CD14-positive monocyte (primary cell): ENCODE measurements at regions not wholly inside any gene's neighbourhood (a gene's known extent, or its start where the extent isn't known, plus 50 kb on each side); places are given as distances from the start of the nearest gene placed in this dataset.

Source experiments
- DNase-seq, 3 donors: peaks; one replicate each; pipeline ENCODE4 v3.0.0-alpha.2; 2011 to 2022
- H2AFZ ChIP-seq: 2 replicates; pipeline ENCODE4 v1.6.0; 2012; ENCODE audit warnings: mild to moderate bottlenecking, low read depth, low read length, inconsistent platforms; ENCODE audit not compliant: insufficient read depth, poor library complexity, severe bottlenecking
- H3K27ac ChIP-seq, 2 donors: 1 replicate in 1 of 2; 2 replicates in 1 of 2; pipeline ENCODE4 v1.5.1; 2012 to 2013; ENCODE audit warnings: low read length in 2 of 2, control low read depth in 1 of 2, inconsistent platforms in 1 of 2, low read depth in 1 of 2, mild to moderate bottlenecking in 1 of 2
- H3K27me3 ChIP-seq, 2 donors: one replicate each; pipeline versions ENCODE4 v1.6.0 to v1.6.1; 2011 to 2013; ENCODE audit warnings: low read length in 2 of 2; ENCODE audit not compliant: control insufficient read depth in 2 of 2, insufficient read depth in 2 of 2
- H3K36me3 ChIP-seq, 2 donors: replicated peaks in 1 of 2; 1 replicate in 1 of 2; 2 replicates in 1 of 2; pipeline versions ENCODE4 v1.5.1 to v1.6.1; 2012 to 2013; ENCODE audit warnings: low read length in 2 of 2, control low read depth in 1 of 2, inconsistent platforms in 1 of 2, mild to moderate bottlenecking in 1 of 2; ENCODE audit not compliant: insufficient read depth in 2 of 2, control insufficient read depth in 1 of 2
- H3K4me1 ChIP-seq, 2 donors: 1 replicate in 1 of 2; 2 replicates in 1 of 2; pipeline versions ENCODE4 v1.5.1 to v1.6.1; 2012 to 2013; ENCODE audit warnings: low read length in 2 of 2, control low read depth in 1 of 2, inconsistent platforms in 1 of 2, mild to moderate bottlenecking in 1 of 2, moderate library complexity in 1 of 2; ENCODE audit not compliant: insufficient read depth in 2 of 2, control insufficient read depth in 1 of 2
- H3K4me2 ChIP-seq: replicated peaks from 2 replicates; pipeline ENCODE3; 2012; ENCODE audit warnings: low read length, moderate library complexity, mild to moderate bottlenecking; ENCODE audit not compliant: poor library complexity, severe bottlenecking; ENCODE audit errors: extremely low read depth
- H3K4me3 ChIP-seq, 3 experiments: fragments of 200-600 bp in 1 of 3; sonication (generic) in 1 of 3; replicated peaks in 1 of 3; 1 replicate in 2 of 3; 2 replicates in 1 of 3; pipeline ENCODE4 v1.5.1; 2011 to 2013; ENCODE audit warnings: low read length in 3 of 3, mild to moderate bottlenecking in 3 of 3, control low read depth in 2 of 3, low read depth in 2 of 3, inconsistent platforms in 1 of 3, moderate library complexity in 1 of 3
- H3K79me2 ChIP-seq: 2 replicates; pipeline ENCODE4 v1.6.0; 2012; ENCODE audit warnings: mild to moderate bottlenecking, control low read depth, inconsistent platforms, low read length, moderate library complexity; ENCODE audit not compliant: insufficient read depth
- H3K9ac ChIP-seq: 2 replicates; pipeline ENCODE4 v1.6.0; 2017; ENCODE audit warnings: low read length, mild to moderate bottlenecking; ENCODE audit not compliant: insufficient read depth, poor library complexity, severe bottlenecking
- H3K9me3 ChIP-seq, 2 donors: replicated peaks in 1 of 2; 1 replicate in 1 of 2; 2 replicates in 1 of 2; pipeline versions ENCODE4 v1.5.1 to v1.6.1; 2012 to 2013; ENCODE audit warnings: low read length in 2 of 2, control low read depth in 1 of 2; ENCODE audit not compliant: control insufficient read depth in 1 of 2, insufficient read depth in 1 of 2
- H4K20me1 ChIP-seq: 2 replicates; pipeline ENCODE4 v1.6.0; 2012; ENCODE audit warnings: mild to moderate bottlenecking, low read length, control low read depth, moderate library complexity; ENCODE audit not compliant: insufficient read depth
- H3K27ac Mint-ChIP-seq, 7 donors: one replicate each; pipeline ENCODE4 v1.8.0; 2020; ENCODE audit warnings: mild to moderate bottlenecking in 7 of 7, mixed read lengths in 7 of 7, moderate library complexity in 6 of 7, inconsistent platforms in 2 of 7
- H3K27me3 Mint-ChIP-seq, 3 donors: one replicate each; pipeline ENCODE4 v1.8.0; 2021 to 2022; ENCODE audit warnings: low read depth in 3 of 3, mild to moderate bottlenecking in 3 of 3, mixed read lengths in 3 of 3, moderate library complexity in 3 of 3, inconsistent platforms in 1 of 3
- H3K36me3 Mint-ChIP-seq, 2 donors: one replicate each; pipeline ENCODE4 v1.8.0; 2020; ENCODE audit warnings: mixed read lengths in 2 of 2, inconsistent platforms in 1 of 2, mild to moderate bottlenecking in 1 of 2
- H3K4me1 Mint-ChIP-seq: one replicate; pipeline ENCODE4 v1.8.0; 2020; ENCODE audit warnings: mild to moderate bottlenecking, mixed read lengths
- H3K4me3 Mint-ChIP-seq, 2 donors: one replicate each; pipeline ENCODE4 v1.8.0; 2020; ENCODE audit warnings: mild to moderate bottlenecking in 2 of 2, mixed read lengths in 2 of 2, moderate library complexity in 1 of 2
- H3K9me3 Mint-ChIP-seq, 7 donors: one replicate each; pipeline ENCODE4 v1.8.0; 2020 to 2022; ENCODE audit warnings: mixed read lengths in 7 of 7, mild to moderate bottlenecking in 6 of 7, moderate library complexity in 6 of 7, inconsistent platforms in 2 of 7
- CTCF ChIP-seq: fragments of 200-600 bp; IDR thresholded peaks from one replicate; pipeline ENCODE4 v1.8.0; 2022; ENCODE audit warnings: antibody characterized with exemption, mild to moderate bottlenecking
- WGBS: methylation state at CpG from one replicate; pipeline ENCODE4 v1.1.5; 2013; ENCODE audit warnings: missing lambda C conversion rate; ENCODE audit not compliant: insufficient coverage; 5-methylcytosine and 5-hydroxymethylcytosine counted together
- intact Hi-C, 2 donors: fragments of 100-400 bp; cut with micrococcal nuclease; formaldehyde crosslinking; loops; one replicate each; pipeline versions ENCODE4 v1.15.0 to v1.15.1; 2023

GRCh38 chr4:147103403-147103946 lies 157.8 kb upstream of the TTC29 start:
- intact Hi-C loops, result loop anchor here in 1 of 2 donors (10.0 kb wide), 1 partner anchor 759 kb away; no protein-coding TSS in a partner anchor
- Mint-ChIP-seq H3K9me3 (peaks cover 0 to 3% (median 0%) of the 10 kb centered on the region in 7 donors), H3K36me3 (no peaks in the 10 kb centered on the region), H3K4me3 (no peak overlapping the region), H3K27me3 (peaks cover 0 to 3% (median 1%) of the 10 kb centered on the region in 3 donors), H3K27ac (no peak overlapping the region), H3K4me1 (no peaks in the 10 kb centered on the region)
- H3K4me1 ChIP-seq, result no peaks in the 10 kb centered on the region
- no peak for DNase-seq
- no peak overlapping the region for H3K27ac ChIP-seq
- H3K9ac ChIP-seq, result no peak overlapping the region
- no peak overlapping the region for H2AFZ ChIP-seq
- no peaks in the 10 kb centered on the region for H3K9me3 ChIP-seq
- WGBS, result 44% methylated on average over 4 of the region's 8 CpGs
- no peaks in the 10 kb centered on the region for H3K36me3 ChIP-seq
- H4K20me1 ChIP-seq, result no peaks in the 10 kb centered on the region
- no peaks in the 10 kb centered on the region for H3K27me3 ChIP-seq
- no peak overlapping the region for H3K4me3 ChIP-seq
- TF ChIP-seq CTCF, result no peak
- no peak overlapping the region for H3K4me2 ChIP-seq
- no peaks in the 10 kb centered on the region for H3K79me2 ChIP-seq

GRCh38 chr4:147104768-147105167 lies 159.1 kb upstream of the TTC29 start:
- WGBS, result 84% methylated on average over 2 of the region's 2 CpGs
- TF ChIP-seq CTCF, result no peak
- Mint-ChIP-seq H3K27me3 (peaks cover 0 to 1% (median 0%) of the 10 kb centered on the region in 3 donors), H3K4me1 (no peaks in the 10 kb centered on the region), H3K27ac (no peak overlapping the region), H3K4me3 (no peak overlapping the region), H3K36me3 (no peaks in the 10 kb centered on the region), H3K9me3 (peaks cover 0 to 3% (median 0%) of the 10 kb centered on the region in 7 donors)
- Histone ChIP-seq H3K27ac (no peak overlapping the region), H3K36me3 (no peaks in the 10 kb centered on the region), H3K4me2 (no peak overlapping the region), H4K20me1 (no peaks in the 10 kb centered on the region), H2AFZ (no peak overlapping the region), H3K9me3 (no peaks in the 10 kb centered on the region), H3K79me2 (no peaks in the 10 kb centered on the region), H3K4me3 (no peak overlapping the region), H3K9ac (no peak overlapping the region), H3K4me1 (no peaks in the 10 kb centered on the region), H3K27me3 (no peaks in the 10 kb centered on the region)
- intact Hi-C loops, result loop anchor here in 1 of 2 donors (10.0 kb wide), 1 partner anchor 760 kb away; no protein-coding TSS in a partner anchor
- DNase-seq, result no peak
